ENCODE measurements at regions not wholly inside any gene's neighbourhood (a gene's known extent, or its start where the extent isn't known, plus 50 kb on each side); places are given as distances from the start of the nearest gene placed in this dataset.

DNA sequence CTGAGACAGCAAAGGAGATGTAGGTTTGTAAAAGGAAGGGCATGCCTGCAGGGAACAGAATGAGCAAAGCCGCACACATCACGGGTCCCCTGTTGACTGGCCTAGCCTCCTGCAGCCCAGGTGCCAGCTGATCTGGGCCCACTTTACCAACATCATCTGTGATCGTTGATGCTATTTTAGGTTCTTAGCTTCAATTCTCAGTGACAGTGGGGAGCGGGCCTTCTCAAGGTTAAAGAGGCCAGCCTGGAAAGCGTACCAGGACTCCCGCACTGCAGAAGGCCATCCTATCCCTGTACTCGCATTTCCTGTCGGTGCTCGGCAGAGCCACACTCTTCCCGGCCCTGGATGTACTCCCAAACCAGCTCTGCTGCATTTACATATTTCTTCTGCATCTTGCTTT lies 213.5 kb upstream of the IRX1 start:
- no peak for TF ChIP-seq EP300 (IDR thresholded peaks at IDR 0.05)
- TF ChIP-seq POLR2A (IDR thresholded peaks at IDR 0.05; ENCODE audit: low read length), result no peak
- no peak for TF ChIP-seq CTCF (IDR thresholded peaks at IDR 0.05)
- TF ChIP-seq KDM1A (IDR thresholded peaks at IDR 0.05; ENCODE audit: low read depth), result no peak
- TF ChIP-seq, protein P1, sequence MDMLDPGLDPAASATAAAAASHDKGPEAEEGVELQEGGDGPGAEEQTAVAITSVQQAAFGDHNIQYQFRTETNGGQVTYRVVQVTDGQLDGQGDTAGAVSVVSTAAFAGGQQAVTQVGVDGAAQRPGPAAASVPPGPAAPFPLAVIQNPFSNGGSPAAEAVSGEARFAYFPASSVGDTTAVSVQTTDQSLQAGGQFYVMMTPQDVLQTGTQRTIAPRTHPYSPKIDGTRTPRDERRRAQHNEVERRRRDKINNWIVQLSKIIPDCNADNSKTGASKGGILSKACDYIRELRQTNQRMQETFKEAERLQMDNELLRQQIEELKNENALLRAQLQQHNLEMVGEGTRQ (IDR thresholded peaks at IDR 0.05), result no peak
- no peak for TF ChIP-seq JUNB (IDR thresholded peaks at IDR 0.05)
- no peak for TF ChIP-seq REST (IDR thresholded peaks at IDR 0.05)
- TF ChIP-seq RNF2 (IDR thresholded peaks at IDR 0.05; ENCODE audit: borderline replicate concordance, low read depth), result no peak
- TF ChIP-seq, protein P2, sequence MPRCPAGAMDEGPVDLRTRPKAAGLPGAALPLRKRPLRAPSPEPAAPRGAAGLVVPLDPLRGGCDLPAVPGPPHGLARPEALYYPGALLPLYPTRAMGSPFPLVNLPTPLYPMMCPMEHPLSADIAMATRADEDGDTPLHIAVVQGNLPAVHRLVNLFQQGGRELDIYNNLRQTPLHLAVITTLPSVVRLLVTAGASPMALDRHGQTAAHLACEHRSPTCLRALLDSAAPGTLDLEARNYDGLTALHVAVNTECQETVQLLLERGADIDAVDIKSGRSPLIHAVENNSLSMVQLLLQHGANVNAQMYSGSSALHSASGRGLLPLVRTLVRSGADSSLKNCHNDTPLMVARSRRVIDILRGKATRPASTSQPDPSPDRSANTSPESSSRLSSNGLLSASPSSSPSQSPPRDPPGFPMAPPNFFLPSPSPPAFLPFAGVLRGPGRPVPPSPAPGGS (IDR thresholded peaks at IDR 0.05), result no peak
- no peak for TF ChIP-seq ZC3H11A (IDR thresholded peaks at IDR 0.05)
- no peak for TF ChIP-seq GATA3 (IDR thresholded peaks at IDR 0.05; ENCODE audit: borderline replicate concordance)
- TF ChIP-seq NR3C1 (IDR thresholded peaks at IDR 0.05), result no peak
- no peak for TF ChIP-seq ZFP36 (IDR thresholded peaks at IDR 0.05; ENCODE audit: borderline replicate concordance, partially characterized antibody)

Measured in A549 (cell line).